Upper lobe of left lung (tissue), 4 donors: ENCODE measurements at regions not wholly inside any gene's neighbourhood (a gene's known extent, or its start where the extent isn't known, plus 50 kb on each side); places are given as distances from the start of the nearest gene placed in this dataset.

Source experiments
- CTCF ChIP-seq, 6 experiments: fragments of 450-650 bp in 4 of 6; fragments of 200-600 bp in 2 of 6; sonication (generic) in 2 of 6; IDR thresholded peaks; one replicate each; pipeline ENCODE4 v1.5.1; 2016 to 2019; ENCODE audit warnings: antibody characterized with exemption in 6 of 6
- POLR2AphosphoS5 ChIP-seq, 2 donors: sonication (generic); formaldehyde crosslinking; IDR thresholded peaks; one replicate each; pipeline ENCODE4 v1.5.1; 2017; ENCODE audit warnings: antibody characterized with exemption in 2 of 2

DNA sequence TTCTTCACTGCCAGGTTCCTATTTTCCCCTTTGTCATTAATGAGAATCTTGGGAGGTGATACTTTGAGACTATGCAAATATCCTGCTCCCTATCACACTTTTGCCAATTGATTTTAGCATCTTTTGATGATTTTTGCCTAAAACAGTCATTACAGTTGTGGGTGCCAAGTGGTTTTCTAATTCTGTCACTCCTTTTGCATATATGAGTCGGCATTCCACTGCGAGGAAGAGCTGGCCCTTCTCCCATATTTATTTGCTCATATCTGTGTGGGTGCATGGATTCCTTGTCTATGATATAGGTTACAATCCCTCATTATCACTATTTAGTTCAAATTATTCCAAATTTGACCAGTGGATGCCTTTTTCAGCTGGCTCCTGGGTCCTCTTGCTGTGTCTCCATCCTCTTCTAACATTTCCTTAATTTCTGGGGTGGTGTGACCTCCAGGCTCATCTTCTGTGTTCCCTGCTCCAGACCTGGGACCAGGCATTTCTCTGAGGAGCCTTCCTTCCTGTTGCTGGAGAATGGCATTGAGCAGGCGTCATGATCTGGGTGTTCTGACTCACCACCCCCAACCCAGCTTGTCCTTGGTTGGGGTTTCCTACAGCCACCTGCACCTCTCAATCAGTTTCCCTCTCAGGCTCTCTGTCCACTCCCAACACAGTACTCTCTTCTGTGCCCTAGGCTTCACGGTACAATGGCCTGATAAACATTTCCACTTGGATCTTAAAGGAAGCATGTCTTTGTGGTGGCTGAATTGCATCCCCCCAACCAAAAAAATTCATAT, 106.7 kb downstream of the NXNL2 start:
- TF ChIP-seq CTCF (IDR thresholded peaks at IDR 0.05) (no peak), POLR2AphosphoS5 (IDR thresholded peaks at IDR 0.05) (no peak)
